ENCODE measurements at regions not wholly inside any gene's neighbourhood (a gene's known extent, or its start where the extent isn't known, plus 50 kb on each side); places are given as distances from the start of the nearest gene placed in this dataset.

GRCh38 chr2:226497146-226497909 lies 302.3 kb downstream of the IRS1 start:
- ATAC-seq (ENCODE audit: low FRiP score): no peak
- Histone ChIP-seq H3K4me3 (ENCODE audit: low read length in 2 of 2) (no peak overlapping the region), H3K4me1 (ENCODE audit: control insufficient read depth in 1 of 2, insufficient read depth in 2 of 2, low read length in 2 of 2) (no peaks in the 10 kb centered on the region), H3K9me3 (ENCODE audit: control insufficient read depth, low read length) (no peaks in the 10 kb centered on the region), H3K27ac (ENCODE audit: low read depth in 1 of 2, low read length in 2 of 2) (no peak overlapping the region), H3K27me3 (ENCODE audit: control insufficient read depth in 1 of 2, insufficient read depth in 2 of 2, low read length in 1 of 2) (no peaks in the 10 kb centered on the region), H3K36me3 (ENCODE audit: control insufficient read depth in 1 of 2, insufficient read depth in 2 of 2, low read length in 1 of 2) (no peaks in the 10 kb centered on the region)
- 90 to 94% methylated on average over 4 of the region's 4 CpGs for WGBS, 2 donors
- intact Hi-C loops (cut with DNase I): no loop called here
- no peak for DNase-seq

GRCh38 chr2:226496273-226496550 lies 303.4 kb downstream of the IRS1 start:
- ATAC-seq (ENCODE audit: low FRiP score) (no peak), DNase-seq (no peak)
- intact Hi-C loops (cut with DNase I): no loop called here
- Histone ChIP-seq H3K4me1 (ENCODE audit: control insufficient read depth in 1 of 2, insufficient read depth in 2 of 2, low read length in 2 of 2) (no peaks in the 10 kb centered on the region), H3K27ac (ENCODE audit: low read depth in 1 of 2, low read length in 2 of 2) (no peak overlapping the region), H3K36me3 (ENCODE audit: control insufficient read depth in 1 of 2, insufficient read depth in 2 of 2, low read length in 1 of 2) (no peaks in the 10 kb centered on the region), H3K4me3 (ENCODE audit: low read length in 2 of 2) (no peak overlapping the region), H3K9me3 (ENCODE audit: control insufficient read depth, low read length) (no peaks in the 10 kb centered on the region), H3K27me3 (ENCODE audit: control insufficient read depth in 1 of 2, insufficient read depth in 2 of 2, low read length in 1 of 2) (no peaks in the 10 kb centered on the region)
- 78 to 81% methylated on average over 2 of the region's 2 CpGs for WGBS, 2 donors

GRCh38 chr2:226495466-226496272 lies 304.0 kb downstream of the IRS1 start:
- Histone ChIP-seq H3K27ac (ENCODE audit: low read depth in 1 of 2, low read length in 2 of 2) (no peak overlapping the region), H3K36me3 (ENCODE audit: control insufficient read depth in 1 of 2, insufficient read depth in 2 of 2, low read length in 1 of 2) (no peaks in the 10 kb centered on the region), H3K27me3 (ENCODE audit: control insufficient read depth in 1 of 2, insufficient read depth in 2 of 2, low read length in 1 of 2) (no peaks in the 10 kb centered on the region), H3K9me3 (ENCODE audit: control insufficient read depth, low read length) (no peaks in the 10 kb centered on the region), H3K4me3 (ENCODE audit: low read length in 2 of 2) (no peak overlapping the region), H3K4me1 (ENCODE audit: control insufficient read depth in 1 of 2, insufficient read depth in 2 of 2, low read length in 2 of 2) (no peaks in the 10 kb centered on the region)
- ATAC-seq (ENCODE audit: low FRiP score) (no peak), DNase-seq (no peak)
- intact Hi-C loops (cut with DNase I): no loop called here
- WGBS, 2 donors: 79 to 80% methylated on average over 9 of the region's 9 CpGs

DNA sequence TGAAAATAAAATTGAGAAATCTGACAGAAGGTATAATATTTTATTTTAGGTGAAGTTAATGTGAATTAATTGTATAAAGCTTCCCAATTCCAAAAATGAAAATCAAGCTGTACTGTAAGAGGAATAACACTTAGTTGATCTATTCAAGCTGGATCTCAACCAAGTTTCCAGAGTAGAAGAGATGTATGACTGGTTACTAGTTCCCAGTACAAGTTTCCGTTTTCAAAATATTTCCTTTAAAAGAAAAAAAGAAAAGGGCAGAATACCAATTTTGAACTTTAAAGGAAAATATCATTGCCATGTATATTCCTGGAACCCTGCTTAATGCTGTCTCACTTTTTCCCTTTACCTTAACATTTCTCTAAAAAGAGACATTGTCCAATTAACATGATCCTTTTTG lies 308.5 kb downstream of the IRS1 start:
- Histone ChIP-seq H3K9me3 (ENCODE audit: control insufficient read depth, low read length) (no peaks in the 10 kb centered on the region), H3K4me1 (ENCODE audit: control insufficient read depth in 1 of 2, insufficient read depth in 2 of 2, low read length in 2 of 2) (no peaks in the 10 kb centered on the region), H3K27ac (ENCODE audit: low read depth in 1 of 2, low read length in 2 of 2) (no peak overlapping the region), H3K36me3 (ENCODE audit: control insufficient read depth in 1 of 2, insufficient read depth in 2 of 2, low read length in 1 of 2) (no peaks in the 10 kb centered on the region), H3K27me3 (ENCODE audit: control insufficient read depth in 1 of 2, insufficient read depth in 2 of 2, low read length in 1 of 2) (no peaks in the 10 kb centered on the region), H3K4me3 (ENCODE audit: low read length in 2 of 2) (no peak overlapping the region)
- intact Hi-C loops (cut with DNase I): no loop called here
- 0 to 3% methylated on average over 1 of the region's 1 CpG for WGBS, 2 donors
- ATAC-seq (ENCODE audit: low FRiP score) (no peak), DNase-seq (no peak)

- intact Hi-C loops (cut with DNase I): no loop called here
- no peaks in the 10 kb centered on the region for H3K9me3 ChIP-seq (ENCODE audit: control insufficient read depth, low read length)
- H3K36me3 ChIP-seq (ENCODE audit: control insufficient read depth in 1 of 2, insufficient read depth in 2 of 2, low read length in 1 of 2): no peaks in the 10 kb centered on the region
- no peaks in the 10 kb centered on the region for H3K27me3 ChIP-seq (ENCODE audit: control insufficient read depth in 1 of 2, insufficient read depth in 2 of 2, low read length in 1 of 2)
- WGBS, 2 donors: 84 to 88% methylated on average over 10 of the region's 10 CpGs
- DNase-seq (no peak), ATAC-seq (ENCODE audit: low FRiP score) (no peak)
- H3K4me1 ChIP-seq (ENCODE audit: control insufficient read depth in 1 of 2, insufficient read depth in 2 of 2, low read length in 2 of 2): no peaks in the 10 kb centered on the region
- H3K27ac ChIP-seq (ENCODE audit: low read depth in 1 of 2, low read length in 2 of 2): no peak overlapping the region
- H3K4me3 ChIP-seq (ENCODE audit: low read length in 2 of 2): no peak overlapping the region
These were observed 309.7 kb downstream of the IRS1 start for GRCh38 chr2:226489775-226490541.

GRCh38 chr2:226488034-226488433 lies 311.6 kb downstream of the IRS1 start:
- ATAC-seq (ENCODE audit: low FRiP score): no peak
- H3K27ac ChIP-seq (ENCODE audit: low read depth in 1 of 2, low read length in 2 of 2): no peak overlapping the region
- intact Hi-C loops (cut with DNase I): no loop called here
- H3K4me1 ChIP-seq (ENCODE audit: control insufficient read depth in 1 of 2, insufficient read depth in 2 of 2, low read length in 2 of 2): peaks cover 2% of the 10 kb centered on the region in 2 donors
- no peaks in the 10 kb centered on the region for H3K36me3 ChIP-seq (ENCODE audit: control insufficient read depth in 1 of 2, insufficient read depth in 2 of 2, low read length in 1 of 2)
- no peak overlapping the region for H3K4me3 ChIP-seq (ENCODE audit: low read length in 2 of 2)
- no peaks in the 10 kb centered on the region for H3K9me3 ChIP-seq (ENCODE audit: control insufficient read depth, low read length)
- DNase-seq: no peak
- no peaks in the 10 kb centered on the region for H3K27me3 ChIP-seq (ENCODE audit: control insufficient read depth in 1 of 2, insufficient read depth in 2 of 2, low read length in 1 of 2)

DNA sequence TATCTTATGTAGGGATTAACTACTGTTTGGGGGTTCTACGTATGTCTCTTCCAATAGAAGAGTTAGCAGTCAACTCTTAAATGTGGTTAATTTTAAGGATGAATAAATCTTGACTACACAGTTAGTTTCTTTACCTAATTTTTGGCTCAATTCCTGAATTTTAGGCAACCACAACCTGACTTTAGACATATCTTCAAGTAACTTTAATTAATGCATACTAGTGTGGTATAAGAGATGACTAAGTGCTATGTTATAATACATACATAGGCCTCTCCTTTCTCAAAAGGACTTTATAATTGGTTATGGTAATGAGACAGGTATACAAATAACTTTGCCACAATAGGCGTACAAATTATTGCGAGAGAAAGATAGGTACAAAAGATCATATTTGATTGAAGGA lies 312.0 kb downstream of the IRS1 start:
- ATAC-seq (ENCODE audit: low FRiP score) (no peak), DNase-seq (no peak)
- peaks cover 2% of the 10 kb centered on the region in 2 donors for H3K4me1 ChIP-seq (ENCODE audit: control insufficient read depth in 1 of 2, insufficient read depth in 2 of 2, low read length in 2 of 2)
- no peaks in the 10 kb centered on the region for H3K36me3 ChIP-seq (ENCODE audit: control insufficient read depth in 1 of 2, insufficient read depth in 2 of 2, low read length in 1 of 2)
- H3K27me3 ChIP-seq (ENCODE audit: control insufficient read depth in 1 of 2, insufficient read depth in 2 of 2, low read length in 1 of 2): no peaks in the 10 kb centered on the region
- no peaks in the 10 kb centered on the region for H3K9me3 ChIP-seq (ENCODE audit: control insufficient read depth, low read length)
- no peak overlapping the region for H3K4me3 ChIP-seq (ENCODE audit: low read length in 2 of 2)
- no peak overlapping the region for H3K27ac ChIP-seq (ENCODE audit: low read depth in 1 of 2, low read length in 2 of 2)
- intact Hi-C loops (cut with DNase I): no loop called here
- WGBS, 2 donors: 94 to 97% methylated on average over 3 of the region's 3 CpGs

- Histone ChIP-seq H3K4me1 (ENCODE audit: control insufficient read depth in 1 of 2, insufficient read depth in 2 of 2, low read length in 2 of 2) (peaks cover 2% of the 10 kb centered on the region in 2 donors), H3K9me3 (ENCODE audit: control insufficient read depth, low read length) (no peaks in the 10 kb centered on the region), H3K4me3 (ENCODE audit: low read length in 2 of 2) (no peak overlapping the region), H3K36me3 (ENCODE audit: control insufficient read depth in 1 of 2, insufficient read depth in 2 of 2, low read length in 1 of 2) (no peaks in the 10 kb centered on the region), H3K27ac (ENCODE audit: low read depth in 1 of 2, low read length in 2 of 2) (no peak overlapping the region), H3K27me3 (ENCODE audit: control insufficient read depth in 1 of 2, insufficient read depth in 2 of 2, low read length in 1 of 2) (no peaks in the 10 kb centered on the region)
- WGBS, 2 donors: 37 to 48% methylated on average over 6 of the region's 6 CpGs
- ATAC-seq (ENCODE audit: low FRiP score): no peak
- DNase-seq: no peak
- intact Hi-C loops (cut with DNase I): no loop called here
These were observed 315.6 kb downstream of the IRS1 start for GRCh38 chr2:226483745-226484619.
